A549 (cell line): ENCODE measurements at regions not wholly inside any gene's neighbourhood (a gene's known extent, or its start where the extent isn't known, plus 50 kb on each side); places are given as distances from the start of the nearest gene placed in this dataset.

Source experiments
- RARB ChIP-seq: fragments of 250-450 bp; sonication (Bioruptor Pico); IDR thresholded peaks from 2 replicates; pipeline ENCODE4 v1.8.0; 2021; ENCODE audit warnings: mild to moderate bottlenecking, moderate library complexity
- SMC3 ChIP-seq: fragments of >200 bp; sonication (Bioruptor Twin); formaldehyde crosslinking; IDR thresholded peaks from 3 replicates; pipeline ENCODE4 v1.6.1; 2018; ENCODE audit warnings: inconsistent platforms
- TP53 ChIP-seq: fragments of 250-450 bp; sonication (Bioruptor Pico); IDR thresholded peaks from 2 replicates; pipeline ENCODE4 v1.5.0; 2021; ENCODE audit warnings: mild to moderate bottlenecking, moderate library complexity

GRCh38 chr3:87993566-87993965 lies 65.2 kb downstream of the CGGBP1 start:
- TF ChIP-seq SMC3 (no peak), TP53 (CRISPR knock-in tag) (no peak), RARB (CRISPR knock-in tag) (no peak)
